HFFc6 (cell line): ENCODE measurements at regions not wholly inside any gene's neighbourhood (a gene's known extent, or its start where the extent isn't known, plus 50 kb on each side); places are given as distances from the start of the nearest gene placed in this dataset.

Experiments used
- DNase-seq: peaks from one replicate; pipeline ENCODE4 v3.0.0-alpha.2; 2018
- H3K27ac Mint-ChIP-seq: 2 replicates; pipeline ENCODE4 v1.8.0; 2020; ENCODE audit warnings: mild to moderate bottlenecking, mixed read lengths
- H3K27me3 Mint-ChIP-seq: 2 replicates; pipeline ENCODE4 v1.8.0; 2021; ENCODE audit warnings: mild to moderate bottlenecking, moderate library complexity, mixed read lengths; ENCODE audit not compliant: insufficient read depth
- H3K36me3 Mint-ChIP-seq: 2 replicates; pipeline ENCODE4 v1.8.0; 2021; ENCODE audit warnings: low read depth, mixed read lengths
- H3K4me1 Mint-ChIP-seq: 2 replicates; pipeline ENCODE4 v1.8.0; 2020; ENCODE audit warnings: low read depth, mixed read lengths
- H3K4me3 Mint-ChIP-seq: 2 replicates; pipeline ENCODE4 v1.8.0; 2020; ENCODE audit warnings: mild to moderate bottlenecking, moderate library complexity, mixed read lengths
- H3K9me3 Mint-ChIP-seq: 2 replicates; pipeline ENCODE4 v1.8.0; 2020; ENCODE audit warnings: mild to moderate bottlenecking, mixed read lengths
- CTCF ChIP-seq: fragments of 200-600 bp; sonication (generic); IDR thresholded peaks from 2 replicates; pipeline ENCODE4 v1.5.0; 2021; ENCODE audit warnings: antibody characterized with exemption, mild to moderate bottlenecking

- Mint-ChIP-seq H3K4me3 (no peak overlapping the region), H3K27ac (no peak overlapping the region), H3K9me3 (peaks cover 42% of the 10 kb centered on the region), H3K4me1 (no peaks in the 10 kb centered on the region), H3K36me3 (no peaks in the 10 kb centered on the region), H3K27me3 (no peaks in the 10 kb centered on the region; the same call in 1 of the 2 replicates)
- TF ChIP-seq CTCF, result no peak
- DNase-seq, result no peak
Measured at GRCh38 chr6:164227952-164228522, 813.5 kb downstream of the QKI start.

- DNase-seq, result no peak
- TF ChIP-seq CTCF, result no peak
- Mint-ChIP-seq H3K27me3 (no peaks in the 10 kb centered on the region), H3K4me1 (no peaks in the 10 kb centered on the region), H3K4me3 (no peak overlapping the region), H3K36me3 (peaks cover 5% of the 10 kb centered on the region; the same call in 1 of the 2 replicates), H3K27ac (no peak overlapping the region), H3K9me3 (peaks cover 50% of the 10 kb centered on the region)
Measured at GRCh38 chr6:164216839-164217238, 802.3 kb downstream of the QKI start.

- Mint-ChIP-seq H3K36me3 (peaks cover 5% of the 10 kb centered on the region; the same call in 1 of the 2 replicates), H3K27ac (no peak overlapping the region), H3K9me3 (peaks cover 55% of the 10 kb centered on the region), H3K4me3 (no peak overlapping the region), H3K4me1 (no peaks in the 10 kb centered on the region), H3K27me3 (no peaks in the 10 kb centered on the region)
- no peak for DNase-seq
- no peak for TF ChIP-seq CTCF
Measured at GRCh38 chr6:164216368-164216767, 801.9 kb downstream of the QKI start.

GRCh38 chr6:164214066-164214465, 799.5 kb downstream of the QKI start:
- Mint-ChIP-seq H3K4me1 (no peaks in the 10 kb centered on the region), H3K4me3 (no peak overlapping the region), H3K36me3 (peaks cover 5% of the 10 kb centered on the region; the same call in 1 of the 2 replicates), H3K27me3 (no peaks in the 10 kb centered on the region), H3K9me3 (peaks cover 65% of the 10 kb centered on the region), H3K27ac (no peak overlapping the region)
- DNase-seq, result no peak
- no peak for TF ChIP-seq CTCF

GRCh38 chr6:164211254-164211653, 796.7 kb downstream of the QKI start:
- no peak for TF ChIP-seq CTCF
- Mint-ChIP-seq H3K9me3 (peaks cover 72% of the 10 kb centered on the region), H3K27ac (no peak overlapping the region), H3K27me3 (no peaks in the 10 kb centered on the region), H3K4me3 (no peak overlapping the region), H3K4me1 (no peaks in the 10 kb centered on the region), H3K36me3 (no peaks in the 10 kb centered on the region; the same call in 1 of the 2 replicates)
- no peak for DNase-seq
